ENCODE measurements at regions not wholly inside any gene's neighbourhood (a gene's known extent, or its start where the extent isn't known, plus 50 kb on each side); places are given as distances from the start of the nearest gene placed in this dataset.

DNA sequence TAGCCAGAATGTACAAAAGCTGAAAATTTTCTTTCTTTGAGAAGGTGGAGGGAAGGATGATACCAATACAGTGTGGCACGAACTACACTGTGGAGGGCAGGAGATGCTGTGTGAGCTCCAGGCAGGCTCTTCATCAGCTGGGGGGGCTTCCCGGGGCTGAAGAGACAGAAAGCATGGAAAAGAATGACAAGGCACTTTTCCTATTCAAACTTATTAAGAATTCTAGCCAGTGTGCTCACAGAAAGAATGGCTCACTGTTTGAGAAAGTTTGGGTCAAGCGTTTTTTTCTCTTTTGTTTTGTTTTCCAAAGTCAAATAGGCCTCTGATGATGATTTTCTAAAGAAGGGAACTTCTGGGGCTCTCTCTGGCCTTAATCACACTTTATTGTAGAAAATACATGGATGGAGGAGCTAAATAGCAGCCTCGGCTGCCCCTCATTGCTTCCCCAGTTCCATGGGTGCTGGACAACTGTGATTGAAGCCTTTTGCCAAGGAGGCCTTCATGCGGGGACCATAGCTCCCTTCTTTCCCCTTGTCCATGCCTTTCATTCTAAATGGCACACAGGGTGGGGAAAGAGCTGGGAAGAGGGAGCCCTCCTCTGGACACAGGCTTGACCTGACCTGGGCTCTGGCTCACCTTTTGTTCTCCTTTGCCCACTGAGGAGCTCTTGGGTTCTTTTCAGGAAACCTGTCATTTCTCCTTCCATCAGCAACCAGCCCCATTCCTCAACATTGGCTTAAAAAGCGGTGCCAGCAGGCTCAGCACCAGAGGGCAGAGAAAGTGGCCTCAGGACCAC is 130.6 kb downstream of the TDRD15 start:
- DNase-seq: no peak

GRCh38 chr2:21256006-21256405 is 132.2 kb downstream of the TDRD15 start:
- DNase-seq: no peak

DNA sequence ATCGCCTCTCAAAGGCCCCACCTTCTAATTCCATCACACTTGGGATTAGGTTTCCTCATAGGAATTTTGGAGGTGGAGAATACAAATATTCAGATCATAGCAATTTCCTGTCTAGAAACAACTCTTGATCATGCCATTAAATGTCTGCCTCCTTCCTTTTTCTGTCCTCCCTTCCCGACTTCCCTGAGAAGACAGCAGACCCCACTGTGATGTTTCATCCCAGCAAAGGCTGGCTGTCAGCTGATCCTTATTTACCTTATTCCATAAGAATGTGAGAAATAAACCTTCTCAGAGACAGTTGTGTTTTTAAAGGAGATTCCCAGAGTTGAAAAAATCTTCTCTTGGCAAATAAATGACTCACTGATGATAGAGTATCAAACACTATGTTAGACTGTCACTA is 133.9 kb downstream of the TDRD15 start:
- no peak for DNase-seq

DNA sequence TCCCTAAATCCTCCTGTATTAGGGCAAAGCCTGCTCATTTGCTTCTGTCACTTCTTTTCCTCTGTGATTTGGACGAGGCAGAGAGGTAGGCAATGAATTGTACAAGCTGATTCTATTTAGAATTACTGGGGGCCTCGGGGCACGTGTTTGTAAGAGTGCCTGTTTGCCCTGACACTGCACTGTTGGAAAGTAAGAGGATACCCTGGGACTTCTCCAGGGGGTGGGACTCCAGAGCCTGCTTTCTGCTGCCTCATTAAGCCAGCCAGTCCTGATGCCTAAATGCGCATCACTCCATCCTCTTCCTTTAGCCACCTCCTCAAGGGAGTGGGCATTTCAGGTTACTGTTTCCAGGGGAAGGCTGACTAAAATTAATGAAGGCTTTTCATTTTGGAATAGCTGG is 134.3 kb downstream of the TDRD15 start:
- no peak for DNase-seq

- DNase-seq: no peak
Observed at GRCh38 chr2:21260311-21260710, 136.5 kb downstream of the TDRD15 start.

GRCh38 chr2:21261591-21261990 is 137.8 kb downstream of the TDRD15 start:
- DNase-seq: no peak

DNA sequence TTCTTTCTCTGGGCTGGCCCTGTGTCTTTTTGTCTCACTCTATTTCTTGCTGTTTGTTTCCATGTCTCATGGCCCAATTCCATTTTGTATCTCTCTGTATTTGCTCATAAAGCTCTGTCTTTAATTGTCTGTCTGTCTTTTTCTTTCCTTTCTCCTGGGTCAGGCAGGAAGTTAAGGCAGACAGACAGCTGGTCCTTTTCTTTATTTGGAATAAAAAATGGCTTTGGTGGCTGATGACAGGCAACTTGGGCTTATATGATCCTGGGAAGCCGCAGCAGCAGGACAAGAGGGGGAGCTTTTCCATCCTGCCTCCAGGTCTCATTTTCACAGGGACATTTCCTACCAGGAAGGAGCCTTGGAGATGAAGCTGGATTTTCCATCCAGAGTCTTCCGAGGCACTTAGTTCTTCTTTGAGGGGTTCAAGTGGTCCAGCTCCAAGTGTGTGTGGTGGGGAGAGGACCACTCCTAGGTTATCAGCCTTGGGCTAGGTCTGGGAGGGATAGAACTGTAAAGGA is 138.7 kb downstream of the TDRD15 start:
- DNase-seq: no peak

- no peak for DNase-seq
Observed at GRCh38 chr2:21263622-21264021, 139.9 kb downstream of the TDRD15 start.

- no peak for DNase-seq
Observed at GRCh38 chr2:21265752-21266151, 142.0 kb downstream of the TDRD15 start.

DNA sequence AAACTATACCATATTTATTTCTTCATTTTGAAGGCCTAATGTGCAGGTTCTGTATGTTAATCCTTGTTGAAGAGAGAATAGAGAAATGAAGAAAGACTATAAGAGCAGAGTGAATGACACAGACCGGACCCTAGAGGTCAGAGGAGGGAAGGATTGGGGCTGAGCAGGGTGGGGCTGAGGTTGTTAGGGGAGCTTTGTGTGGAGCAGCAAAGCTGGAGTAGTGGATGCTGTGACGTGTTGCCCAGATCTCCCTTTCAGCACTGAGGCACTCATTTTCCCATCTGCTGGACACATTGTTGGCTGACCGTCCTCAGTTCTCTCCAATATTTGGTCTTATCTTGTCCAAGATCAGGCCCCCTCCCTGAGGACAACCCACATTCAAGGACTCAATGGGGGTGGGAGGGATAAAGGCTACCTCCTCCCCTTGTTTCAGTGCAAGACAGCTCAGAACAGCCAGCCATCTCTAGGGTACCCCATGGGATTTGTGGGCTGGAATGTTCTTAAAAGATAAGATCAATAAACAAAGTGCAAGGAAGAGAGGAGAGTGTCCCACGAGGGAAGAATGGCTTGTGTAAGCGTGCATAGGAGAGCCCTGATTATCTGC is 143.6 kb downstream of the TDRD15 start:
- DNase-seq: no peak

GRCh38 chr2:21268197-21268877 is 144.6 kb downstream of the TDRD15 start:
- DNase-seq: no peak

GRCh38 chr2:21268878-21269224 is 145.1 kb downstream of the TDRD15 start:
- no peak for DNase-seq

DNA sequence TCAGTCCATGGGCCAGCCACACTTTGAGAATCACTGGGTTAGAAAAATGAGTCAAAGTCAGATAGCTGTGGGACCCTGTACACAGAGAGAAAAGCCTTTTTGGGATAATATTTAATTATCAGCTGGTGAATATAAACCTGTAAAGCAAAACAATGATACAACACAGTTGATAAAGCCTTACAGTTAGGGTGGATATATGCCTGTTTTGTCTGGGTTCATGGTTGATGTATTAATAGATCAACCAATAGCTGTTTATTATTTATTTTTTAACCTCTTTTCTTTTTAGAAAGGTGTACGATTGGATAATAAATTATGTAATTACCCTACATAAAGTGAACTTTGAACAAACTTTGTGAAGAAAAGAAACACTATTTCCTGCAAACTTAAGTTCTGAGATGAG is 145.6 kb downstream of the TDRD15 start:
- DNase-seq: no peak

GRCh38 chr2:21270083-21270491 is 146.3 kb downstream of the TDRD15 start:
- no peak for DNase-seq

DNA sequence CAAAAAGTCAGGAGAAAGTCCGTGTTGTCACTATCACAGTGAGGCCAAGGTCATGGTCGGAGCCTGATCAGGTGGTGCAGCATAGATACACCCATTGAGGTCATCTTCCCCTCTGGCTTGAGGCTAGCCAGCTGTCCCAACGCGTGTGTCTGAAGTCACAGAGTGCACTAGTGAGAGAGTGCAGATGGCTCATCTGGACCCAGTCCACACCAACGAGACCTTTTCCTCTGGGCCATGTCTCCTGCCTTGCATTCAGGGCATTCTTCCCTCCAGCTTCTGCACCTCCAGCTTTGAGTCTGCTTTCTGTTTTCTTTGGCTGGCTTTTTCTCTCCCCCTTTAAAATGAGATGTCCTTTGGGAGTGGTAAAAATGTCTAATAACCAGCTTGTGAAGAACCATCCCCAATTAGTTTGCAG is 146.9 kb downstream of the TDRD15 start:
- no peak for DNase-seq

- no peak for DNase-seq
Observed at GRCh38 chr2:21276163-21276562, 152.4 kb downstream of the TDRD15 start.

DNA sequence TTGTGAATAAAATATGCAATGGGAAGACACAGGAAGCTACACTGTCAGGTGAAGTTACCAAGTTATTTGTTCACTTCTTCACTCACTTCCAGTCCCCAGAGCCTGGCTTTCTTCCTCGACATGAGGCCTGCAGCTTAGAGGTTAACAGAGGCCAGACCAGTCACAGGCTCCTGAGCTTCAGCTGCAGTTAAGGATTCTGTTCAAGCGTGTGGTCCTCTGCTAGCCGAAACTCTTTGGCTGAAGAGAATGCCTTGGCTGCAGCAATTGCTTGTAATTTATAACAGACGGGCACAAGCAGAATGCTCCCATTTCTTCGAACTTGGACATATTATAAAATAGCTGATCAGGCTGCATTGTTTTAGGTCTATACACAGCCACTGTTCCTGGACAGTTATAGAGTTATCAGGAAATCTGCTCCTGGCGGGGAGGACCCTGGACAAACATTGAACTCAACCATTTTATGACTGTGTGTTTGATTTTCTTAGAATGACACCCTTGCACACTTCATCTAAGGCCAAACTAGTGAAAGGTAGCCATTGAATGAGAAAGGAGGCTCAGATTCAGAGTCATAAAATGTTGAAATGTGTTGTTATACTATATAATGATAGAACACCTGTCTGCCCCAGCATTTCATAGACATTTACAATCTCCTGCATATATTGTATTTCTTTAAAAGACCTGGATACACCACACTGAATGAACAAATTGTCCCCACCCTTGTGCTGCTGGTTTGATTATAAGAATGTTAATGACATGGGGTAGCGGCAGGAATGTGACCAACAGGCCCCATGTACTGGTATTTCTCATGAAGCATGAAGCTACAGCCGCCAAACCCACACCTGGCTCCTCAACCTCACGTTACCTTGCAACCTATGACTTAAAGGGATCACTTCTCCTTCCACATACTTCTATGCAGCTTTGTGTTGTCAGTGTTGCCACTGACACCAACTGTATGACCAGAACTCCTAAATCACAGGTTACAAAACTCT is 153.6 kb downstream of the TDRD15 start:
- DNase-seq: no peak

DNA sequence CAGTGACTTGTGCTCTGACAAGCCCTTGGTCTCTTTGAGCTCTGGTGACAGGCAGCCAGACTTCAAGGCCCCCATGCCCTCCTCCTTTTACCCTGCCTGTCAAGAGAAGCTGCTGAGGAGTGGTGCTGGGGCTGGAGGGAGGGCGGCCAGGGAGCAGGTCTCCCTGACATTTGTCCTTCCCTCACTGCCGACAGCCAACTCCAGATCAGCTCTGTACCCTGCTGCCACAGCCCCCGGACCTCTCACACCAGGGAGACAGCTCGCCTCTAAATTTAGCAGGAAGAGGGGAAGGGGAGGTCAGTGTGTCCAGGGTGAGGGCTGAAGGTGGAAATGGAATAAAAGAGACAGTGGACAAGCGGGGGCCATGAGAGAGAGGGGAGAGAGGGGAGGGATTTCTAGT is 155.8 kb downstream of the TDRD15 start:
- no peak for DNase-seq

DNA sequence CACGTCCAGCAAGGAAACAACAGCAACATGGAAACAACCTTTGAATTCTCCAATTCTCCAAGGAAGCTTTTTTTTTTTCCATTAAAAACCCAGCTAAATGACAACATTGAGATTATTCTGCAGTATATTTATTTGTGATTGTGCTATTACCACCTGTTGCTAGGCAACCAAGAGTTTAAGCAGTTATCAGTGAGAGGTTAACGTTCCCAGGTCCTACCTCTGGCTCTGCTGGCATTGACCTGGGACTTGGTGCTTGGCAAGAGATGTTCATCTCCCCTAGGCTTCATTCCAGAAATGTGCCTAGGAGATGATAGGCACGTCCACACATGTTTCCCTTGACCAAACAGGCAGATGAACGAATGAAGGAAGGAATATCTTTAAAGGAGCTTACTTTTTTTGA is 157.0 kb downstream of the TDRD15 start:
- DNase-seq: no peak

DNA sequence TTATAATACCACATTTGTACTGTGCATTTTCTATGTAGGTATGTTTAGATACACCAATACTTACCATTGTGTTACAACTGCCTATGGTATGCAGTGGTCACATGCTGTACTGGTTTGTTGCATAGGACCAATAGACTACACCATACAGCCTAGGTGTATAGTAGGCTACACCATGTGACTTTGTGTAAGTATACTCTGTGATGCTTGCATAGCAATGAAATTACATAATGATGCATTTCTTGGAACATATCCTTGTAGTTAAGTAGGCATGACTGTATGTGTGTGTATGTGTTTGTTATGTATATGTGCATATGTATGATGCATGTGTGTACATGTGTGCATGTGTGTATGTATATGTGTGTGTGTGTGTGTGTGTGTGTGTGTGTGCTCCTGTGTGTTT is 157.6 kb downstream of the TDRD15 start:
- no peak for DNase-seq

DNA sequence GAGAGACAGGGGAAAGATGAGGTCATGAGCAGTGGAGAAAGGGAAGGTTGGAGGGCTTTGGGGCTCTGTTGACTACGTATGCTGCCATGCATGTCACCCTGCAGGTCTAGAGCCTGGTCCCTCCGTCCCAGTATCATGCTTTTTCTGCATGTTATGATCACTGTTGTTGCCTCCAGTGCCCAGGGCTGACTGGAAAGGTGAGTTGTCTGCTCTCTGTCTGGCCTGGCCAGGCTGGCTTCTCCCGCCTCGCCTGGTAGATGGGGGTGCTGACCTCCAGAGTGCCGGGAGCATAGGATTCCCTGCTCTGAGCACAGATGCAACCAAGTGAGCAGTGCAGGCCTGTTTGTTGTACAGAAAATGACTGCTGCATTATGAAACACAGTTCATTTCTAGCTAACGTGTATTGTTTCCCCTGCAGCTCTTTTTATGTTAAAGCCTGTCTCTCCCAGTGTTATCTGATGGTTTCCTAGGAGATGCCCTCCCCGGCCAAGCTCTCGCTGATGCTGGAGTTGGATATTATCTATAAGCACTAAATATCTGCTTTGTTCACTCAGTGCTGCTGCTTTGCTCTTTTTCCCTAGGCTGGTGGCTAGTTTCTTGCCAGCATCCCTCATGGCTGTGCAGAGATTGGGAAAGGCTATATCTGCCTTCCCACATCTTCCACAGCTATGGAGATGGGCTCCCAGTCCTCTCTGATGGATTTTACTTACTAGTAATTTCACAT is 158.2 kb downstream of the TDRD15 start:
- no peak for DNase-seq

DNA sequence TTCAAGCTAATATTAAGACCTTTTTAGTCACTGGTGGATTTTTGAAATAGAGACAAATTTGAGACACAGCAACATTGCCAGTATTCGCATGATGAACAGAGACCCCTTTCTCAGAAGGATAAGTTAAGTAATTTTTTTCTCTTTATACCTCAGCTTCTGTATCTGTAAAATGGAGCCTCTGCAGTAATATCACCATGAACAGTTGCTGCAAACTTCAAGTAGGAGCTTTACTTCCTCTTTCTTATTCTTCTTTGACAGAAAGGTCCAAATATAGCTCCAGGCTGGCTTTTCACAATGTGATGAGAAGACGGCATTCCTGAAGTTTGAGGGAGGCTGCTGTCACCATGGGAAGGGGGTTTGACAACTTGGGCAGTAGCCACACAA is 158.7 kb downstream of the TDRD15 start:
- no peak for DNase-seq

Data from cerebellar nuclear complex (tissue), 1 donor.